ENCODE measurements at regions not wholly inside any gene's neighbourhood (a gene's known extent, or its start where the extent isn't known, plus 50 kb on each side); places are given as distances from the start of the nearest gene placed in this dataset.
"Not testable (repeated sequence)": the region's sequence is repeated elsewhere in the genome, so short reads cannot be mapped to it uniquely, and the experiment has no call there.

DNA sequence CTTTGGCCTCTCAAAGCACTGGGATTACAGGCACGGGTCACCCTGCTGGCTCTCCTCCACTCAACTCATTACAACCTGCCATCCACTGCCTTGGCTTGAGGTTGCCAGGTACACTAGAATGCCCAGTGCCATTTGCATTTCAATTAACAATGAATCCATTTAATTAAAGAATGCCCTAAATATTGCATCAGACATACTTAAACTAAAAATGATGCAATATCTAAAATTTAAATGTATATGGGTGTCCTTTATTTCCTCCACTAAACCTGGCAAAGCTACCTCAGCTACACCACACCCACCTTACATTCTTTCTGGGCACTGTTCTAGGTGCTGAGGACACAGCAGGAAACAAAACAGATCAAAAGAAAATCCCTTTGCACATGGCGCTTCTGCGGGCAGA, 382.2 kb upstream of the ZFHX3 start:
- no peak for DNase-seq

- DNase-seq, result no peak
Measured at GRCh38 chr16:73428121-73428520, 380.2 kb upstream of the ZFHX3 start.

DNA sequence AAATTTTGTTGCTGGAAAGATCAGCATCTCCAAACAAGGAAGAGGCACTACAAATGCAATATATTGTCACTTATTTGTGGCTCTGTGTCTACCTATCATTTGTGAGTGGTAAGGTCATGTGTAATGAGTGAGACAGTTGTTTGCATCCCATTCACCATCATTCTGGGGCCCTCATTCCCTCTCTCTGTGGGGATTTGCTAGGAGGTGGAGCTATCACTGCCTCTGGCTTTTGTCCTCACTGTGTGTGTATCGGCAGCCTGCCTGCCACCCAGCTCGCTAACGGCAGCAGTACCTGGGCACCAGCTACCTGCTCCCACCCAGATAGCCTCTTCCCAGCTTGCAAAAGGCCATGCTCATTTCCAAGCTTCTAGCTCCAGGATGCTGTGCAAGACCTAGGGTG, 379.2 kb upstream of the ZFHX3 start:
- DNase-seq, result no peak

DNA sequence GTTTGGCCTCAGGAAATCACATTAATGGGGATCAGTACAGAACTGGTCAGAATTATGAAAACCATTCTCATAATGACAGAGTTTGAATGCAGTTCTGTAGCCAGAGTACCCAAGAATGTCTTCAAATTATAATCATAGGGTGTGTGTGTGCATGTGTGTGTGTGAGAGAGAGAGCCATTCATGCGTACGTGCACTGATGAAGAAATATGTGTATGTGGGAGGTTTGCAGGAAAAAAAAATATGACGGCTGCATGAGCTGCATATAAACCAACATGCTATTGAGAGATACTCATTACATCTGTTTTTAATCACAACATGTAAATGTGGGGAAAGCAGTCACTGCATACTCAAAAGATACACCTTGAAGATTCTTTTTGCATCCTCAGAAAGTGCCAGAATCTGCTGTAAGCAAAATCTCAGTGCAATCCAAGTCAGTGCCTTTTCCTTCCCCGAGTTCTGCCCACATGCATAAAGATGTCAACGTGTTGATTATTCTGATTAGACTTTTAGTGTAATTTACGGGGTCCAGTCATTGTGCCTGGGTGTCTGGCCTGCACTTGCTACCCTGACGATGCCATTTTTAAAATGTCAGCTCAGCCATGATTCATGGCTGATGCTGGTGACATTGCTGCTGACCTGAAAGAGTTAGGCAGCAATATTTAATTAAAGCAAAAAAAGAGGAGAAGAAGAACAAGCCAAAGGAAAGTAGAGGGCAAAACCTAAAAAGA, 378.7 kb upstream of the ZFHX3 start:
- DNase-seq, result no peak

DNA sequence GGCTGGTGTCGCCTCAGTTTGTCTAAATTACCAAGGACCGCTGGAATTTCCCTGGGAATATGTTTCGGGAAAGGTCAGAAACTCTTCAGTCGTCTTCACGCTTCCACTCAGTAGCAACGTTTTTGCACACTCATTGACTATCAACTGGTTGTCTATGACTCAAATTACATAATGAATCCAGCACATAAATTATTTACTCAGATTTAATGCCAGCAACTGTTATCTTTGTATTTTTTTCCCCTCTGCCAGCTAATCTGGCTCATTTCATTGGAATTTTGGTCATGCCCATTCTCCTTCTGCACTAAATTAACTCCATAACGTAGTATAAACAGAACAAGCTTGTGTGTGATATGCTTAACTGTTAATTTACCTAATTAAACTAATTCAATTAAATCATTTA, 372.7 kb upstream of the ZFHX3 start:
- DNase-seq, result no peak

DNA sequence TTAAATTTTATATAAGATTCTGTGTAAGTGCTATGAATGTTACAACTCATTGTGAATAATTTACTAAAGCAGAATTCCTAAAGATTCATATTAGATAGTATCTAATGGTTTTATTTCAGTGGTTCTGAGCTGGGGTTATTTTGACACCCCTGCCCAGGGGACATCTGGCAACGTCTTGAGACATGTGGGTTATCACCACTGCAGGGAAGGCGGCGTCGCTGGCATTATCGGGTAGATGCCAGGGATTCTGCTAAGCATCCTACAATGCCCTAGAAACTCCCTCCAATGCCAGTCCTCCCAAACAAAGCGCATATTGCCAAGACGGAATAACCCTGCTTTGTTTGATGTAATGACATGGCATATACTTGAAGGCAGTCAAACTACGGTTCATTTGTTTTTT, 372.3 kb upstream of the ZFHX3 start:
- no peak for DNase-seq

GRCh38 chr16:73418691-73419090, 370.8 kb upstream of the ZFHX3 start:
- no peak for DNase-seq

GRCh38 chr16:73418051-73418450, 370.1 kb upstream of the ZFHX3 start:
- no peak for DNase-seq

DNA sequence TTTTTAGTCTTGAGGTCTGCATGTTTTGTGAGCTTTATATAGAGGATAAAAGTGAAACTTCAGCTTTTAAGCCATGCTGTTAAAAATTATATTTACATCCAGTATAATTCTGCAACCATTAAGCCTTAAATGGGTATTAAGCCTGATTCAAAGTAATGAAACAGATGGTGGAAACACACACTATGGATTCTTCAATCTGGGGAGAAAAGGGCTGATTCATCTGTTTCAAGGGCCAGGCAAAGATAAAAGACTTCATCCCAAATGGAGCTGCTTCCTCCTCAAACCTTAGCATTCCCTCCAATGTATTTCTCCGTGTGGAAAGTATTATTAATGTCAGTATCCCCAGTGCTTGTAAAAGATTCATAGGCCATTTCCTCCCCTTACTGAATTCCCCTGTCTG, 367.4 kb upstream of the ZFHX3 start:
- no peak for DNase-seq

DNA sequence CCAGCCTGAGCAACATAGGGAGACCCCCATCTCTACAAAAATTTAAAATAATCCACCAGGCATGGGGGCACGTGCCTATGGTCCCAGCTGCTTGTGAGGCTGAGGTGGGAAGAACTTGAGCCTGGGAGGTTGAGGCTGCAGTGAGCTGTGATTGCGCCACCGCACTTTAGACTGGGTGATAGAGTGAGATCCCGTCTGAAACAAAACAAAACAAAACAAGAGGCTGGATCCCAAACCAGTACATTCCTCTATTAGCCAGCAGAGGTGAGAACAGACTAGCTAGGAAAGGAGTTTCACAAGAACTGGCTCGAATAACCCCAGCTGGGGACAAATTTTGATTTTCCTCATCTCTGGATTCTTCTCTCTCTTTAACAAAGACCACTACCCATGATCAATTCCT, 366.7 kb upstream of the ZFHX3 start:
- DNase-seq, result no peak

- DNase-seq, result no peak
Measured at GRCh38 chr16:73413830-73414190, 365.9 kb upstream of the ZFHX3 start.

- DNase-seq, result no peak
Measured at GRCh38 chr16:73413091-73413829, 365.3 kb upstream of the ZFHX3 start.

DNA sequence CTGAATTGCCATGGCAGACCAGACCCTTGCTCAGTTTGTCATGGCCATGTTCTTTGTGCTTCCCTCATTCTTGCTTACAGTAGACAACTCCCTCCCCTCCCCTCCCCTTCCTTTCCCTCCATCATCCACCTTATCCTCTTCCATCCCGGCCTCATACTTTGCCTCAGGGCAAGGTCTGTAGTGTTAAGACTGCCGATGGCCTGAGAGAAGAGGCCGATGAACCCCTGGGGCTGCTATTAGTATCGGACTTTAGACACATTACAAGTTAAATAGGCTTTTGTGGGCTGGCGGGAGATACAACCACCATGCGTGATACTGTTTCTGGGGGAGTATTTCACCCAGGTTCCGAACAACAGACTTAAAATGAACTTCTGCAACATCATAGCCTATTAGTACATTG, 364.5 kb upstream of the ZFHX3 start:
- no peak for DNase-seq

GRCh38 chr16:73408716-73409115, 360.8 kb upstream of the ZFHX3 start:
- DNase-seq, result no peak

DNA sequence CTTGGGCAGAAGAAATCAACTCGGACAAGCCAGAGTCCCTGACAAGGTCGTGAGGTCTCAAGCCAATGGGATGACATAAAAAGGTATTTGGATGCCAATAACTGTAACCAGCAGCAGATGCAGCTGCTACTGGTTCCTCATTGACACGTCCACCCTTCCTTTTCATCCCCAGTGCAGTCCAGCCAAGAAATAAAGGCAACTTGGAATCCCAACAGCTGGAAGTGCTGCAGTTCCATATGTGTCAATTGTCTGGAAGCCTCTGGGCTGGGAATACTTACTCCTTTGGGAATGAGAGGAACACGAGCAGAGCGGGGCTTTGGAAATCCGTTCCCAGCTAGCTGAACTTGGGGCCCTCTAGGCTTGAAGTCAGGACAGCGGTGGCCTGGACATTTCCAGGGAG, 360.4 kb upstream of the ZFHX3 start:
- no peak for DNase-seq

DNA sequence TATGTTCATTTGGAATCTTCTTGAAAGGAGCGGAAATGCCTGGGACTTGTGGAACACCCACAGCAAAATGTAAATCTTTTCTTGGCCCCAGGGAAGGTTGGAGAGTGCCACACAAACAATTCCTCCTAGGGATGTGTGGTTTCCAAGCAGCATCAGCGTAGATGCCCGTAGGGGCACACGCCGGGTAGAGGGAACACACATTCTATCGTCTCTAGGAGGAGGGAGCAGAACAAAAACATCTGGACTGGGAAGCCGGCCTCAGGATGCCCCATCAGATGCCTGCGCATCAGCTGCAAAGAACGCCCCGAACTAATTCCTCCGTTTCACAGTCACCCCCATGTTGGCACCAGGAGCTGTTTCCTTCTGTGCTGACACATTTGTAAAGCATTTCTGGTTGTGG, 357.9 kb upstream of the ZFHX3 start:
- no peak for DNase-seq

DNA sequence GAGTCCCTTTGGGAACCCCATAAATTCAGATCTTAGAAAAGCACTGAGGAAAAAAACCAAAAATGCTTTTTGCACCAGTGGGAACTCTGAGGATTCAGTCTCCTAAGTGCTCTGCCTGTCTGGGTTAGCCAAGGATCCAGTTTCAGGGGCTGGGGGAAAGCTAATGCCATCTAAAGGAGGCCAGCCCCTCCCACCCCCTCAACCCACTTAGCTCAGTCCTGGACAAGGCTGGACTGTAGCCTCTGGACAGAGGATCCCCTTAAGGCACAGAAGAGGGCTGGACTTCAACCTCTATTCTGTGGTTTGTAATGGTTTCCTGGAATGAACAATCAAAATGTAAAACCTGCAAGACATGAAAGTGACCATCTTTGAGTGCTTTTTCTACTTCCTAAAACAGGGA, 356.1 kb upstream of the ZFHX3 start:
- DNase-seq, result no peak

- DNase-seq, result no peak
Measured at GRCh38 chr16:73403291-73403690, 355.4 kb upstream of the ZFHX3 start.

GRCh38 chr16:73400951-73401350, 353.0 kb upstream of the ZFHX3 start:
- DNase-seq, result no peak

GRCh38 chr16:73399997-73400396, 352.1 kb upstream of the ZFHX3 start:
- no peak for DNase-seq

GRCh38 chr16:73399486-73399885, 351.6 kb upstream of the ZFHX3 start:
- DNase-seq, result no peak

- not testable (repeated sequence) for DNase-seq
Measured at GRCh38 chr16:73398604-73399003, 350.7 kb upstream of the ZFHX3 start.

DNA sequence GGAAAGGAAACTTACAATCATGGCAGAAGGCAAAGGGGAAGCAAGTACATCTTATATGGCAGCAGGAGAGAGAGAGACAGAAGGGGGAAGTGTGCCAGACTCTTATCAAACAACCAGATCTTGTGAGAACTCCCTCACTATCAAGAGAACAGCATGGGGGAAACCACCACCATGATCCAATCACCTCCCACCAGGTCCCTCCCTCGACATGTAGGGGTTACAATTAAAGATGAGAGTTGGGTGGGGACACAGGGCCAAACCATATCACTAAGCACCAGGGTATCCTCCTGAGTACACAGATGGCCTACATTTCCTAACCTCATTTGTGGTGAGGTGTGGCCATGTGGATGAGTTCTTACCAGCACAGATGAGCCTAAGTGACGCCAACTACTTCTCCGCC, 348.6 kb upstream of the ZFHX3 start:
- DNase-seq, result no peak

DNA sequence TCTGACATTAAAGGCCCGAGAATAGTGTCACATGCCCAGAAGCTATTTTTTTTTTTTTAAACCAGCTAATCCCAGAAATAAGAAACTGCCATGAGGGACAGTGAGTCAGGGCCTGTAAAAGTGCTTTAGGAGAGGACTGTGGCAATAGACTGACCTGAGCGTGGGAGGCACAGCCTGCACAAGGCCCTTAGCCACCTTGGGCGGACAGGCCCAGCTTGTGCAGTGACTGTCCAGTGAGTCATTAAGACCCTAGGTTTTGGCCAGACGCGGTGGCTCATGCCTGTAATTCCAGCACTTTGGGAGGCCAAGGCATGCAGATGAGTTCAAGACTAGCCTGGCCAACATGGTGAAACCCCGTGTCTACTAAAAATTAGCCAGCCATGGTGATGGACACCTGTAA, 343.0 kb upstream of the ZFHX3 start:
- DNase-seq, result no peak

DNA sequence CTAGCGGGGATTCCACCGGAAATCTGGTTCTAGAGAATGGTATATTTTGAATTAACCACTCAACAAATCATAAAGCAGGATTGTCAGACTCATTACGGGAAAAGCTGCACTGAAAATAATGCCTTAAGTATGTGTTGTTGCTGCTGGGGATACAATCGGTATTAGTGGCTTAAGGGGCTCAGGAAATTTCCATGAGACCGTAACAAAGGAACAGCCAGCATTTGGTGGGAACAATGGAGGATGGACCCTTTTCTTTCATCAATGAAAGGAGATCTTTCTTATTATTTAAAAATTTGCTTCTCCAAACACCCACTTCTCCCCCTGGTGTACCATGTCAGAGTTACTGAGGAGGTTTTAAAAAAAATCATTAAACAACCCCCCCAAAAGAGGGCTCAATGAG, 342.6 kb upstream of the ZFHX3 start:
- DNase-seq, result no peak
